KBM-7 (cell line): ENCODE measurements at regions not wholly inside any gene's neighbourhood (a gene's known extent, or its start where the extent isn't known, plus 50 kb on each side); places are given as distances from the start of the nearest gene placed in this dataset.

Source experiments
- DNase-seq: peaks from one replicate; pipeline ENCODE4 v3.0.0-alpha.2; 2015
- in situ Hi-C: fragments of 300-500 bp; cut with MboI; formaldehyde crosslinking; loops from 2 replicates; pipeline ENCODE4 v1.14.3; 2020; ENCODE audit warnings: low sequenced_read_pairs, low pct_unique_long_range_greater_than_20kb, mixed read lengths

GRCh38 chr9:99690573-99690972 lies 131.1 kb upstream of the NR4A3 start:
- no peak for DNase-seq
- in situ Hi-C loops, result no loop called here

- in situ Hi-C loops, result no loop called here
- no peak for DNase-seq
These were observed 127.8 kb upstream of the NR4A3 start for GRCh38 chr9:99693888-99694287.

- in situ Hi-C loops, result no loop called here
- DNase-seq, result no peak
These were observed 127.3 kb upstream of the NR4A3 start for GRCh38 chr9:99694393-99694792.

- in situ Hi-C loops, result no loop called here
- DNase-seq, result no peak
These were observed 122.3 kb upstream of the NR4A3 start for GRCh38 chr9:99699396-99699795.

- DNase-seq, result no peak
- in situ Hi-C loops, result no loop called here
These were observed 109.5 kb upstream of the NR4A3 start for GRCh38 chr9:99712214-99712613.

GRCh38 chr9:99713838-99714306 lies 107.8 kb upstream of the NR4A3 start:
- in situ Hi-C loops, result no loop called here
- DNase-seq, result no peak

- in situ Hi-C loops, result no loop called here
- no peak for DNase-seq
These were observed 103.1 kb upstream of the NR4A3 start for GRCh38 chr9:99718631-99719030.

- in situ Hi-C loops, result no loop called here
- DNase-seq, result peak; percentile 28
These were observed 101.1 kb upstream of the NR4A3 start for GRCh38 chr9:99720455-99721050.

- no peak for DNase-seq
- in situ Hi-C loops, result no loop called here
These were observed 99.8 kb upstream of the NR4A3 start for GRCh38 chr9:99721898-99722297.

- no peak for DNase-seq
- in situ Hi-C loops, result no loop called here
These were observed 98.8 kb upstream of the NR4A3 start for GRCh38 chr9:99722877-99723276.

- DNase-seq, result no peak
- in situ Hi-C loops, result no loop called here
These were observed 97.0 kb upstream of the NR4A3 start for GRCh38 chr9:99724640-99725039.

- no peak for DNase-seq
- in situ Hi-C loops, result no loop called here
These were observed 95.8 kb upstream of the NR4A3 start for GRCh38 chr9:99725852-99726251.

- no peak for DNase-seq
These were observed 94.9 kb upstream of the NR4A3 start for GRCh38 chr9:99726758-99727157.

GRCh38 chr9:99730062-99730461 lies 91.6 kb upstream of the NR4A3 start:
- in situ Hi-C loops, result no loop called here
- DNase-seq, result no peak

More at GRCh38 chr9:99726758-99727157, 94.9 kb upstream of the NR4A3 start:
- in situ Hi-C loops, result no loop called here

GRCh38 chr9:99731950-99732349 lies 89.7 kb upstream of the NR4A3 start:
- in situ Hi-C loops, result no loop called here
- DNase-seq, result no peak

GRCh38 chr9:99732715-99733114 lies 89.0 kb upstream of the NR4A3 start:
- peak; percentile 8 for DNase-seq
- in situ Hi-C loops, result no loop called here

- no peak for DNase-seq
- in situ Hi-C loops, result no loop called here
These were observed 86.6 kb upstream of the NR4A3 start for GRCh38 chr9:99735041-99735440.

GRCh38 chr9:99736291-99736690 lies 85.4 kb upstream of the NR4A3 start:
- in situ Hi-C loops, result no loop called here

GRCh38 chr9:99737649-99738048 lies 84.0 kb upstream of the NR4A3 start:
- in situ Hi-C loops, result no loop called here
- DNase-seq, result no peak

More at GRCh38 chr9:99736291-99736690, 85.4 kb upstream of the NR4A3 start:
- DNase-seq, result no peak

- no peak for DNase-seq
- in situ Hi-C loops, result no loop called here
These were observed 78.7 kb upstream of the NR4A3 start for GRCh38 chr9:99743006-99743405.

GRCh38 chr9:99743455-99743854 lies 78.2 kb upstream of the NR4A3 start:
- in situ Hi-C loops, result no loop called here
- DNase-seq, result no peak
